ENCODE measurements at regions not wholly inside any gene's neighbourhood (a gene's known extent, or its start where the extent isn't known, plus 50 kb on each side); places are given as distances from the start of the nearest gene placed in this dataset.
"Not testable (repeated sequence)": the region's sequence is repeated elsewhere in the genome, so short reads cannot be mapped to it uniquely, and the experiment has no call there.

- TF ChIP-seq CTCF (IDR thresholded peaks at IDR 0.05; ENCODE audit: low read depth, low read length, poor library complexity, severe bottlenecking); EZH2phosphoT487 (IDR thresholded peaks at IDR 0.05; ENCODE audit: borderline replicate concordance, low read length): not testable (repeated sequence)
Observed at GRCh38 chr2:209145220-209145691, 278.6 kb upstream of the MAP2 start.
